Upper lobe of right lung (tissue), 1 donor: ENCODE measurements at regions not wholly inside any gene's neighbourhood (a gene's known extent, or its start where the extent isn't known, plus 50 kb on each side); places are given as distances from the start of the nearest gene placed in this dataset.
A peak's percentile ranks its signal among the peaks of the same experiment; 100 is the strongest.
"Not testable (repeated sequence)": the region's sequence is repeated elsewhere in the genome, so short reads cannot be mapped to it uniquely, and the experiment has no call there.

Experiments used
- ATAC-seq: fragments of 200-7000 bp; cut with Tn5 transposase; one replicate; pipeline ENCODE4 v1.9.1; 2020; ENCODE audit warnings: mild to moderate bottlenecking, moderate library complexity
- DNase-seq: peaks from one replicate; pipeline ENCODE4 v3.0.0-alpha.2; 2020
- H3K27ac ChIP-seq: fragments of 200-600 bp; one replicate; pipeline ENCODE4 v1.8.0; 2022
- H3K27me3 ChIP-seq: fragments of 200-600 bp; one replicate; pipeline ENCODE4 v1.8.0; 2022; ENCODE audit warnings: mild to moderate bottlenecking
- H3K36me3 ChIP-seq: fragments of 200-600 bp; one replicate; pipeline ENCODE4 v1.8.0; 2022
- H3K4me1 ChIP-seq: fragments of 200-600 bp; one replicate; pipeline ENCODE4 v1.8.0; 2022
- H3K4me3 ChIP-seq: fragments of 200-600 bp; one replicate; pipeline ENCODE4 v1.8.0; 2022; ENCODE audit warnings: mild to moderate bottlenecking
- H3K9me3 ChIP-seq: fragments of 200-600 bp; one replicate; pipeline ENCODE4 v1.8.0; 2022
- intact Hi-C: fragments of 100-400 bp; cut with DNase I; formaldehyde crosslinking; loops from one replicate; pipeline ENCODE4 v1.11.0; 2022
- TF ChIP-seq, protein P1 (sequence below): fragments of 200-600 bp; IDR thresholded peaks from one replicate; pipeline ENCODE4 v1.8.0; 2022; ENCODE audit warnings: antibody characterized with exemption
- donor health status: DM: no; HTN: yes; CAD: no; lungs with severe emphysema.

- no peak overlapping the region for H3K4me3 ChIP-seq
- no peaks in the 10 kb centered on the region for H3K36me3 ChIP-seq
- intact Hi-C loops, result no loop called here
- ATAC-seq (peak; percentile 55), DNase-seq (no peak)
- H3K27ac ChIP-seq, result no peak overlapping the region
- TF ChIP-seq, protein P1, sequence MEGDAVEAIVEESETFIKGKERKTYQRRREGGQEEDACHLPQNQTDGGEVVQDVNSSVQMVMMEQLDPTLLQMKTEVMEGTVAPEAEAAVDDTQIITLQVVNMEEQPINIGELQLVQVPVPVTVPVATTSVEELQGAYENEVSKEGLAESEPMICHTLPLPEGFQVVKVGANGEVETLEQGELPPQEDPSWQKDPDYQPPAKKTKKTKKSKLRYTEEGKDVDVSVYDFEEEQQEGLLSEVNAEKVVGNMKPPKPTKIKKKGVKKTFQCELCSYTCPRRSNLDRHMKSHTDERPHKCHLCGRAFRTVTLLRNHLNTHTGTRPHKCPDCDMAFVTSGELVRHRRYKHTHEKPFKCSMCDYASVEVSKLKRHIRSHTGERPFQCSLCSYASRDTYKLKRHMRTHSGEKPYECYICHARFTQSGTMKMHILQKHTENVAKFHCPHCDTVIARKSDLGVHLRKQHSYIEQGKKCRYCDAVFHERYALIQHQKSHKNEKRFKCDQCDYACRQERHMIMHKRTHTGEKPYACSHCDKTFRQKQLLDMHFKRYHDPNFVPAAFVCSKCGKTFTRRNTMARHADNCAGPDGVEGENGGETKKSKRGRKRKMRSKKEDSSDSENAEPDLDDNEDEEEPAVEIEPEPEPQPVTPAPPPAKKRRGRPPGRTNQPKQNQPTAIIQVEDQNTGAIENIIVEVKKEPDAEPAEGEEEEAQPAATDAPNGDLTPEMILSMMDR, result peak; percentile 59
- H3K9me3 ChIP-seq, result no peaks in the 10 kb centered on the region
- no peaks in the 10 kb centered on the region for H3K4me1 ChIP-seq
- H3K27me3 ChIP-seq, result no peaks in the 10 kb centered on the region
These were observed 157.3 kb upstream of the PTGFR start for GRCh38 chr1:78333502-78333901.

- H3K36me3 ChIP-seq, result no peaks in the 10 kb centered on the region
- H3K4me3 ChIP-seq, result no peak overlapping the region
- H3K4me1 ChIP-seq, result no peaks in the 10 kb centered on the region
- intact Hi-C loops, result no loop called here
- no peaks in the 10 kb centered on the region for H3K27me3 ChIP-seq
- H3K9me3 ChIP-seq, result no peaks in the 10 kb centered on the region
- ATAC-seq, result no peak
- TF ChIP-seq, protein P1, result no peak
- H3K27ac ChIP-seq, result no peak overlapping the region
- DNase-seq, result no peak
These were observed 156.7 kb upstream of the PTGFR start for GRCh38 chr1:78334114-78334513.

- no peaks in the 10 kb centered on the region for H3K4me1 ChIP-seq
- TF ChIP-seq, protein P1, result no peak
- DNase-seq (no peak), ATAC-seq (peak; percentile 43)
- H3K27ac ChIP-seq, result no peak overlapping the region
- no peaks in the 10 kb centered on the region for H3K27me3 ChIP-seq
- no peaks in the 10 kb centered on the region for H3K9me3 ChIP-seq
- no peak overlapping the region for H3K4me3 ChIP-seq
- H3K36me3 ChIP-seq, result no peaks in the 10 kb centered on the region
- intact Hi-C loops, result no loop called here
These were observed 155.8 kb upstream of the PTGFR start for GRCh38 chr1:78334952-78335351.

DNA sequence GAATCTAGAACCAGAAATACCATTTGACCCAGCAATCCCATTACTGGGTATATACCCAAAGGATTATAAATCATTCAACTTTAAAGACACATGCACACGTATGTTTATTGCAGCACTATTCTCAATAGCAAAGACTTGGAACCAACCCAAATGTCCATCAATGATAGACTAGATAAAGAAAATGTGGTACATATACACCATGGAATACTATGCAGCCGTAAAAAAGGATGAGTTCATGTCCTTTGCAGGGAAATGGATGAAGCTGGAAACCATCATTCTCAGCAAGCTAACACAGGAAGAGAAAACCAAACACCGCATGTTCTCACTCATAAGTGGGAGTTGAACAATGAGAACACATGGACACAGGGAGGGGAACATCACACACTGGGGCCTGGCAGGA is 154.0 kb upstream of the PTGFR start:
- H3K27me3 ChIP-seq, H3K27ac ChIP-seq, H3K36me3 ChIP-seq, H3K4me1 ChIP-seq, ATAC-seq, intact Hi-C loops, DNase-seq, H3K4me3 ChIP-seq, H3K9me3 ChIP-seq: not testable (repeated sequence)

DNA sequence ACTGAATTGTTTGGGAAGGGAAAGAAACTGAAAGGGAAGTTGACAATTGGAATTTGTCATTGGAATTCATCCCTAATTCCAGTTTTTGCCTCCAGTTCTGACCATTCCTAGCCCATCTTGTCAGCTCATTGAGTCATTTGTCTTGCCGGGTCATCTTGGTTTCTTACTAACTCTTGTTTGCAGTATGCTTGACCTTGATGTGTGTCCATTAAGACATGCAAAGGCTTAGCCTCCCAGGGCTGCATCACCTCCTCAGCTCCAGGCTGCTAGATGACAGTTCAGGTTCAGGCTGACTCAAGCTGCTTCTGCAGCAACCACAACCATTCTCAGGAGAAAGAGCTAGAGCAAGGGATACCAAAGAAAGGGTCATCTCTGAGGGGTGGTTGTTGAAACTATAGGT is 151.3 kb upstream of the PTGFR start:
- no peaks in the 10 kb centered on the region for H3K27me3 ChIP-seq
- no peaks in the 10 kb centered on the region for H3K36me3 ChIP-seq
- TF ChIP-seq, protein P1, result no peak
- ATAC-seq (no peak), DNase-seq (no peak)
- no peaks in the 10 kb centered on the region for H3K9me3 ChIP-seq
- H3K4me3 ChIP-seq, result no peak overlapping the region
- H3K27ac ChIP-seq, result no peak overlapping the region
- H3K4me1 ChIP-seq, result no peaks in the 10 kb centered on the region
- intact Hi-C loops, result no loop called here

DNA sequence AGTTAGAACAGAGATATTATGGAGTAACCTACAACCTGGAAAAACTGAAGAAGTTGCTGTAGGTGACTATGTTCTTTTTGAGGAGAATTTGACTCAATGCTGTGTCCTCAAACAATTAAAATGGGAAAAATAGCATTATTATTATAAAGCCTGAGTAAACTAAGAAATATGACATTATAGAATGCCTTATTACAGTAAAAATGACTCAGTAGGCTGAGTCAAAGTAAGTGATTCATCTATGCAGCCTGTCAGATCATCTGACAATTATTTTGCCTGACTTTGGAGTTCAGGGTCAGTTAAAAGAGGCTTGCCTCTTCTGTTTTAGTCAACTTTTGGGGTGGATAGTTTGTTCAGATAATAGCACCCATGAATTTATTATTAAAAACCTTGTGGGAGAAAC is 150.8 kb upstream of the PTGFR start:
- TF ChIP-seq, protein P1, result no peak
- Histone ChIP-seq H3K27me3 (no peaks in the 10 kb centered on the region), H3K27ac (no peak overlapping the region), H3K4me1 (no peaks in the 10 kb centered on the region), H3K4me3 (no peak overlapping the region), H3K9me3 (no peaks in the 10 kb centered on the region), H3K36me3 (no peaks in the 10 kb centered on the region)
- DNase-seq (no peak), ATAC-seq (no peak)
- intact Hi-C loops, result no loop called here
